PC-9 (cell line): ENCODE measurements at regions not wholly inside any gene's neighbourhood (a gene's known extent, or its start where the extent isn't known, plus 50 kb on each side); places are given as distances from the start of the nearest gene placed in this dataset.

Source experiments
- EZH2 ChIP-seq: fragments of 200-600 bp; sonication (generic); IDR thresholded peaks from 2 replicates; pipeline ENCODE4 v1.8.0; 2017; ENCODE audit warnings: antibody characterized with exemption, low read depth
- TF ChIP-seq, protein P1 (sequence below): fragments of 200-600 bp; sonication (generic); conservative IDR thresholded peaks from 2 replicates; pipeline ENCODE4 v1.6.1; 2017; ENCODE audit warnings: mixed run types, antibody characterized with exemption, mild to moderate bottlenecking, moderate library complexity

DNA sequence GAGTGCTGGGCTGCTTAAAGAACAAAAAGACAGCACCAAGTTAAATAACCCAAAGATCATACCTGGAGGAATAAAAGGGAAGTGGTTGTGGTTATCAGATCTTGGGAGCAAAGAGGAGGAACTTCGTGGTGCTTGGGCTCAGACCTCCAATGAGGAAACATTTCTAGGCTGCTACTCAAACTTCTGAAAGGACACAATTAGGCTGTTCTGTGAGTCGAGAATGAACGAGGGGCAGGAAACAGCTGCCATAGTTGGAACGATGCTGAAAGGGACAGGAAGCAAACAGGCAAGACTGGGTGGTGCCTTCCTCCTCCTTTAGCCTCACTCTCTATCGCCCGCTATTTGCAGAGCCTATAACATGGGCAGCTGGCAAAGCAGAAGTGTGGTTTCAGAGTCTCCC, 276.3 kb upstream of the ARRDC4 start:
- TF ChIP-seq, protein P1, sequence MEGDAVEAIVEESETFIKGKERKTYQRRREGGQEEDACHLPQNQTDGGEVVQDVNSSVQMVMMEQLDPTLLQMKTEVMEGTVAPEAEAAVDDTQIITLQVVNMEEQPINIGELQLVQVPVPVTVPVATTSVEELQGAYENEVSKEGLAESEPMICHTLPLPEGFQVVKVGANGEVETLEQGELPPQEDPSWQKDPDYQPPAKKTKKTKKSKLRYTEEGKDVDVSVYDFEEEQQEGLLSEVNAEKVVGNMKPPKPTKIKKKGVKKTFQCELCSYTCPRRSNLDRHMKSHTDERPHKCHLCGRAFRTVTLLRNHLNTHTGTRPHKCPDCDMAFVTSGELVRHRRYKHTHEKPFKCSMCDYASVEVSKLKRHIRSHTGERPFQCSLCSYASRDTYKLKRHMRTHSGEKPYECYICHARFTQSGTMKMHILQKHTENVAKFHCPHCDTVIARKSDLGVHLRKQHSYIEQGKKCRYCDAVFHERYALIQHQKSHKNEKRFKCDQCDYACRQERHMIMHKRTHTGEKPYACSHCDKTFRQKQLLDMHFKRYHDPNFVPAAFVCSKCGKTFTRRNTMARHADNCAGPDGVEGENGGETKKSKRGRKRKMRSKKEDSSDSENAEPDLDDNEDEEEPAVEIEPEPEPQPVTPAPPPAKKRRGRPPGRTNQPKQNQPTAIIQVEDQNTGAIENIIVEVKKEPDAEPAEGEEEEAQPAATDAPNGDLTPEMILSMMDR, result no peak
- TF ChIP-seq EZH2, result no peak
